Lower leg skin (tissue), 3 donors: ENCODE measurements at regions not wholly inside any gene's neighbourhood (a gene's known extent, or its start where the extent isn't known, plus 50 kb on each side); places are given as distances from the start of the nearest gene placed in this dataset.

Experiments
- CTCF ChIP-seq, 3 donors: fragments of 450-650 bp; IDR thresholded peaks; one replicate each; pipeline ENCODE4 v1.5.1; 2016; ENCODE audit warnings: antibody characterized with exemption in 3 of 3, mild to moderate bottlenecking in 3 of 3, moderate library complexity in 2 of 3
- POLR2A ChIP-seq, 2 donors: fragments of 450-650 bp; IDR thresholded peaks; one replicate each; pipeline ENCODE4 v1.6.1; 2016 to 2017; ENCODE audit warnings: antibody characterized with exemption in 2 of 2, mild to moderate bottlenecking in 1 of 2, moderate library complexity in 1 of 2

DNA sequence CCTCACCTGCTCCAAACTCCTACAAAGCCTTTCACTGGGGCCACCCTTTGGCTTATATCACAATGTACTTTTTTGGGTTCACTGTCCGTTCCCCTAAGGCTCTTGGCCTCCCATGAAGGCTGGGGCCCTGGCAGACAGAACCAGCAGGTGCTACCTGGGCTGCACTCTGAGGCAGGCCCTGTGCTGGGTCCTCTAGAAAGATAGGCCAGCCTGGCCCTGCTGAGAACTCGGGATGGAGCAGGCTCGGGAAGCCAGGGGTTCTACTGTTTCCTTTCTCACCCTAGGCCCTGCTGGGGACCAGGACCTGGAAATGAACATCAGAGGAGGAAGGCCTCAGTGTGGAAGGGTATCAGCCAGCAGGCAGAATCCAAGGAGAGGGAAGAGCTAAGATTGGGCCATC is 79.5 kb downstream of the MRPL14 start:
- TF ChIP-seq CTCF (IDR thresholded peaks at IDR 0.05) (no peak), POLR2A (IDR thresholded peaks at IDR 0.05) (no peak)
